NCI-H2196 (cell line): ENCODE measurements at regions not wholly inside any gene's neighbourhood (a gene's known extent, or its start where the extent isn't known, plus 50 kb on each side); places are given as distances from the start of the nearest gene placed in this dataset.

ENCODE experiments used
- DNase-seq: peaks from one replicate; lab custom pipeline; 2025; ENCODE audit not compliant: unreplicated experiment; lab: John Stamatoyannopoulos, UW

- no peak for DNase-seq
These were observed 210.8 kb downstream of the SEMA6A start for GRCh38 chr5:116363780-116364179.

DNA sequence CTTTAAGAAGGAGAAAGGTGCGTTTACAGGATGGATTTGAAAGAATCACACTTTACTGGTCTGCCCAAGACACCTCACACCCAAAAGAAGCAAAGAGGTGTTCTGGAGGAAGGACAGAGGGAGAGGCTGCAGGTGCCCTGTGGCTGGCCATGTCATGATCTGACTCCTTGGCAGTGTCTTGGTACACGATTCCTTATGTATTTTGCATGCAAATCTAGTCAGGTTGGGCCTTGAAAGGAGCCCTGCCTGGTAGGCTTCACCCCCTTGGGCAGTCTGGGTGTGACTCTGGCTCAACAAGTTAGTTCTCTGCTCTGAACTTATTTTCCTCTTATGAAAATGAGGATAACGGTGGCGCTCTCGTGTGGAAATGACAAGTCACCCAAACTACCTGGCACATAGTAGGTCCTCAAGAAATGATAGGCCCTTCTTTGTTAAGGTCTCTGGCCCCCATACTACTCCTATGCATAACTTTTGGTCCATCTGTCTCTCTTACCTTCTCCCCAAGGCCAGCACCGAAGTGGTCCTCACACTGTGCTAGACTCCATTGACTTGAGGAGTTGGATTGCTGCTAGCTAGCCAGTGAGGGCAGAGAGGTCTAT lies 212.5 kb downstream of the SEMA6A start:
- no peak for DNase-seq

- peak; percentile 25 for DNase-seq
These were observed 213.3 kb downstream of the SEMA6A start for GRCh38 chr5:116361171-116361967.

GRCh38 chr5:116360008-116360853 lies 214.4 kb downstream of the SEMA6A start:
- no peak for DNase-seq

GRCh38 chr5:116359592-116359991 lies 215.0 kb downstream of the SEMA6A start:
- no peak for DNase-seq

- no peak for DNase-seq
These were observed 215.7 kb downstream of the SEMA6A start for GRCh38 chr5:116358911-116359418.

GRCh38 chr5:116358015-116358523 lies 216.6 kb downstream of the SEMA6A start:
- DNase-seq = no peak

DNA sequence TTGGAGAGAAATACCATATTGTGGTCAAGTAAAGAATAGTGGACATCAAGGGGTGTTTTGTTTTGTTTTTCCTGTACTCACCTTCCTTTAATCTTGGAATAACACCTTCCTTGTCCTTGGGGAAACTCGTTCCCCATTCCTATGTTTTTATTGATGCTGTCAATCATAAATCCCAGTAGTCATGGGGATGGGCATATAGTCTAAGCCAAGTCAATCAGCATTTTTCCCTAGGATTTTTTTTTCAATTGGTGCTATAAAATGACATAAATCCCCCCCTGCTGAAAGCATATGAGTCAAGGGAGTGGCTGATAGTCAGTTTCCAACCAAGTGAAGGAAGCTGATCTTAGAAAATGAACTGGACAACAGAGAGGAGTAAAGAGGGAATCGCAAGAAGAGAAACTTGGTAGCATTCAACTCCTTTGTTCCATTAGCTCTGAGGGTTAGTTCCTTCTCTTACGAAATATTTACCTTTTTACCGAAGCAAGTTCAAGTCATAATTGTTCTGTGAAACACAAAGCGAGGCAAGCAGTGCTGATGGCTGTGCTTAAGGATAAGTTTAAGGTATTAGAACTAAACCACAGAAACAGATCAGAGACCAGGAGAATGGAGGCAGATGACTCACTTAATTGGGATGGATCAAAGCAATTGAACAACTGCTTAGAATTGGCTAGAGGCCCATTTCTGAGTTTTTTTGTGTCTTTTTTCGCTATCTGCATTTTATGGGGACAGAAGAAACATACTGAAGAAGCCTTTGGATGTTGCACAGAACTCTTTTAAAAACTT lies 218.6 kb downstream of the SEMA6A start:
- DNase-seq = no peak

GRCh38 chr5:116354699-116355098 lies 219.9 kb downstream of the SEMA6A start:
- DNase-seq = no peak

- no peak for DNase-seq
These were observed 227.0 kb downstream of the SEMA6A start for GRCh38 chr5:116347657-116348056.

DNA sequence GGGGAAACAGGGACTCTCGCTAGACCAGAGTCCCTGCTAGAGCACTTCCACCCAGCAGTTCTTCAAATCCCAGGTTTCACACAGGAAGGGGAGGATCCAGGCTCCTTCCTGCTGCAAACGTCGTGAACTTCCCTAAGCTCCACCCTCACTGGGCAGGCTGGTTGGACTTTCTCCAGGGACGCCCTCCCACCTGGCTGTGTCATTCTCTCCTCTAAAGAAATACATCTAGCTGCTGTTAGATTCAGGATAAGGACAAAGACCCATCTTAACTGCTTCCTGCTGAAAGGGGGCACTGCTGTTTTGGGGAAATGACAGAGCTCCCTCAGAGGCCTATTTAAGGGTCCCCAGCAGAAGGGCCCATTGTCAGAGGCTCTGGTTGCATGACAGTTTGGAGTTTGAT lies 230.7 kb downstream of the SEMA6A start:
- no peak for DNase-seq
